Esophagus mucosa (tissue), 1 donor: ENCODE measurements at regions not wholly inside any gene's neighbourhood (a gene's known extent, or its start where the extent isn't known, plus 50 kb on each side); places are given as distances from the start of the nearest gene placed in this dataset.
"Not testable (repeated sequence)": the region's sequence is repeated elsewhere in the genome, so short reads cannot be mapped to it uniquely, and the experiment has no call there.

Experiments used
- ATAC-seq: fragments of 200-7000 bp; cut with Tn5 transposase; one replicate; pipeline ENCODE4 v1.9.1; 2020
- donor health status: DM: yes; HTN: yes; CAD: no.

DNA sequence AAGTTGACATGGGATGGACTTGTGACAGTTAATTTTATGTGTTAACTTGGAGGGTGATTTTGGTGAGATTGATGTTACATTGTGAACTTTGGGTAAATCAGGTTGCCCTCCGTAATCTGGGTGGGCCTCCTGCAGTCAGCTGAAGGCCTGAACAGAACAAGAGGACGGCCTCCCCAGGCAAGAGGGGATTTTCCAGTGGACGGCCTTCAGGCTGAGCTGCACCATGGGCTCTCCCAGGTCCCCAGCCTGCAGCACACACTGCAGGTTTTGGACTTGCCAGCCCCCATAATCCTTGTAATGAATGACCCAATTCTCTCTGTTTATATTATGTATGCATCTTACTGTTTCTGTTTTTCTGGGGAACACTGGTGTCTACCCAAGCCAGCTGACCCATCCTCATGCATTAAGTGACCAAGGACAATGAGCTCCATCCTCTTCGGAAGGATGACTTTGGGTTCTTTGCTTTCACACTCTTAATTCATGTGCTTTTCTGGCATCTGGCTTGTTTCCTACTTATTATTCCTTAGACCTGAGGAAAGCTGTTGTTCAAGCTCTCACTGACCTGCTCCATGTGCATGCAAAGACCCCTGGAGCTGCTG lies 64.2 kb downstream of the DACT2 start:
- ATAC-seq, result no peak

- ATAC-seq, result no peak
Measured at GRCh38 chr6:168252267-168252666, 67.3 kb downstream of the DACT2 start.

DNA sequence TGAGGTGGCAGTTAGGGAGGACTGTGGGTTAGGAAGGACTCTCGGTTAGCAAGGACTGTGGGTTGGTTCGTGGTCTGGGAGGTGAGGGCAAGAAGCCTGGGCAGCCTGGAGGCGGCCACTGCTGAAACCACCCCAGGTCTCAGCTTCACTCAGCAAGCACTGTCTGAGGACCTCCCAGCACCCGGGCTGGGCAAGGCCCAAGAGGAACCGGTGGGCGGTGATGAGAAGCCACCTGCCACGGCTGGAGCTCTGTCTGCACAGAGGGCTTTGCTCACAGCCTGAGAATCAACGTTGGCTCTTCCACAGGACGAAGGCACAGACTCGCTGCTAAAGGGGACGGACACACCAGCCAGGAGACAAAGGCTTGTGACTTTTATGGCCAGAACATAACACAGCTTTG lies 69.3 kb downstream of the DACT2 start:
- ATAC-seq, result no peak

DNA sequence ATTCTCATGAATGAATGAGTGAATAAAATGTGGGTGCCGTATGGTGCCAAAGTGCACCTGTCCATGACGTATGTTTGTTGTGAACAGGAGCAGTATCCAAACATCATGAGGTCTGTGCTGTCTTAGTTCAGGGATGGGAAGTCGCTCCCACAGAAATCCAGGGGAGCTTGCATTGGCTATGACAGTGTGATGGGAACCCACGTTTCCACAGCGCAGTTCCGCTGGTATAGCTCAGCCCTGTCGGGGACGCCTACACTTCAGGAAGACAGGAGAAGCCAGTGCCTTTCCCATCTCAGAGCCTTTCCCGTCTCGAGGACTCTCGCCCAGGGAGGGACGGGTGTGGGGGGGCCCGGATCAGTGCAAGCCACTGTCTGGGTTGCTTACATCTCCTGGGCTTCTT lies 69.8 kb downstream of the DACT2 start:
- ATAC-seq, result no peak

DNA sequence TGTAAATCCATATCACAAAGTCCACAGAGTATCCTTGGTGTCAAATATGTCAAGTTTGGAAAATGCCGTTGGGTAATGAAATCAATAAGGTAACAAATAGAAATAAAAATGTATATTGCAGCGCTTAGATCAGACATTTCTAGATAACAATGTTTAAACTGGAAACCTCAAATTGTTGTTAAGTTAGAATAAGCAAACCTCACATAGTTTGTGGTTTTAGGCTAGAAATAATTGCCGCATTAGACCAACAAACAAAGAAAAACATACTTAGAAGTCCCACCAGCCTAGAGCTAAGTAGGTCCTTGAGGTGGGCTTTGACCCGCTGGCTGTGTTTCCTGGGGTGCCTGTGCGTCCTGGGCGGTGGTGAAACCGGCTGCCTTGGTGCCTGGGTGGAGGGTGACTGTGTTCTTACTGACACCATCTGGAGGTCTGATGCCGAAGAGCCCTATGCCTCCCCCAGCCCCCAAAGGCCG lies 71.4 kb downstream of the DACT2 start:
- ATAC-seq, result no peak

DNA sequence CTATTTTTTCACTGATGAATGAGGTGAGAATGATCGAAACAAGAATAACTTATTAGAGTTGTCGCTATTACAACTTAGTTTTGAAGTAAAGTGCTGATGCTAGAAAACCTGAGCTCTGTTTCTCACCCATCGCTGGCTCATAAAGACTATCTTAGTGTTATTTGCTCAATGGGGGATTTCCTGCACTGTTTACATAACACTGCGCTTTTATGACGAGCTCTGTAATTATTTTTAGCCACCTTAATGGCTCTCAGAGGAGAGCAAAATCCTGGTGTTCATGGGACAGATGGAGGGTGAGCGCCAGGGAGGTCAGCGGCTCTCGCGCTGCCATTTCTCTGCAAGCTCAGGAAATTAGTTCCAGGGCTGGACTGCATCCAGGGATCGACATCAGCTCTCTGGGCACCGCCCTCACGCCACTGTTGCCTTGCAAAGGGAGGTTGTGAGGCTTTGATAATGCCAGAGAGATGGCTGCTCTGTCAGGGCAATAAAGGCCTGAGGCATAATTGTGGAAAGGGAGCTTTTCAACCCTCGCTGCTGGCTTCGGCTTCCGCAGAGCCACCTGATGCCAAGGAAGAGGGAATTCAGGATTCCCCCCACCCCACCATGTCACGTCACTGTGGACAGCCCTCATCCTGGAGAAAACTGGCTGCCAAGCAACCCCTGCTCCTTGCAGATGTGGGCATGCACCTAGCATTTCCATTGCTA lies 72.0 kb downstream of the DACT2 start:
- ATAC-seq, result peak; percentile 25

GRCh38 chr6:168244961-168245551 lies 74.5 kb downstream of the DACT2 start:
- no peak for ATAC-seq

DNA sequence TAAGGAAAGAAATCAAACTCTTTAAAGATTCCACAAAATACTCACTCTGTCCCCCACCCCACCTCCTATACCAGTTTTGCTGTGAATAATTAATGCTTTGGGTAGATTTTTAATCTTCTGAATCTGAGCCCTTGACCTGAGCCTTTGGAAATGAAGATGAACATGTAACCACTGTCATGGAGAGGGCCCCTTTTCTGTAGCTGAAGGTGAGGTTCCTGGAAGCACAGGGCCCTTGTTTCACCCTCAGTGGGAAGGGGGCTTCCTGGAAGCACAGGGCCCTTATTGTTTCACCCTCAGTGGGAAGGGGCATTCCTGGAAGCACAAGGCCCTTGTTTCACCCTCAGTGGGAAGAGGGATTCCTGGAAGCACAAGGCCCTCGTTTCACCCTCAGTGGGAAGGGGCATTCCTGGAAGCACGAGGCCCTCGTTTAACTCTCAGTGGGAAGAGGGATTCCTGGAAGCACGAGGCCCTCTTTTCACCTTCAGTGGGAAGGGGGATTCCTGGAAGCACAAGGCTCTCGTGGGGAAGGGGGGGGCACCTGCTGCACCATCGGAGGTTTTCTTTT lies 75.7 kb downstream of the DACT2 start:
- no peak for ATAC-seq

DNA sequence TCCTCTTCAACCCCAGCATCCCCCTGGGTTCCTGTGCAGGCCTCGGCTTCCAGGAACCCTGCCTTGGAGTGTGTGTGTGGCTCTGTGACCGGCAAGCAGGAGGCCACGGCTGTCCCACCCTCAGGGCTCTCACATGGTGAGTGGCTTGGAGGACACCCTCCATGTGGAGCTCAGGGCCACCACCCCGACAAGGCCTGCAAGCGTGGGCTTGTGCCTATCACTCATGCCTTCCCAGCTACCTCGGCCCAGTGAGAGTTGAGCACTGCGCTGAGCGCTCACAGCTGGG lies 76.7 kb downstream of the DACT2 start:
- no peak for ATAC-seq

GRCh38 chr6:168242111-168242939 lies 77.3 kb downstream of the DACT2 start:
- ATAC-seq, result peak; percentile 27

DNA sequence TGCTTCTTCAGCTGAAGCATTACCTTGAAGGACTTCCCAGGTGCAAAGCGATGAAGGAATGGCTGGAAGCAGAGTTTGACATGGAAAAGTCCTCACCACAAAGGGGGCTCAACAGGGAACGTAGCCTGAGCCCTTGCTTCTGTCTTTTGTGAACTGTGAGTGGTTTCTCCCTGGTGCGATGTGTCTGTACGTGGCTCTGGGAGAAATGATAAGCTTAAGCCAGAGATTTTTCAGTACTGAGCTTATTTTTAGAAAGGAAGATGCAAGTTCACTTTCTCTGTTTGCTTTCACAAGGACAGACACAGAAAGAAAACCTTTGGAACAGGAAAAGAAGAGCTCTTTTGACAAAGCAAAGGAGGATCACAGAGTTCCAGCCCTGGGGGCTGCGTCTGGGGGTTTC lies 79.4 kb downstream of the DACT2 start:
- no peak for ATAC-seq

DNA sequence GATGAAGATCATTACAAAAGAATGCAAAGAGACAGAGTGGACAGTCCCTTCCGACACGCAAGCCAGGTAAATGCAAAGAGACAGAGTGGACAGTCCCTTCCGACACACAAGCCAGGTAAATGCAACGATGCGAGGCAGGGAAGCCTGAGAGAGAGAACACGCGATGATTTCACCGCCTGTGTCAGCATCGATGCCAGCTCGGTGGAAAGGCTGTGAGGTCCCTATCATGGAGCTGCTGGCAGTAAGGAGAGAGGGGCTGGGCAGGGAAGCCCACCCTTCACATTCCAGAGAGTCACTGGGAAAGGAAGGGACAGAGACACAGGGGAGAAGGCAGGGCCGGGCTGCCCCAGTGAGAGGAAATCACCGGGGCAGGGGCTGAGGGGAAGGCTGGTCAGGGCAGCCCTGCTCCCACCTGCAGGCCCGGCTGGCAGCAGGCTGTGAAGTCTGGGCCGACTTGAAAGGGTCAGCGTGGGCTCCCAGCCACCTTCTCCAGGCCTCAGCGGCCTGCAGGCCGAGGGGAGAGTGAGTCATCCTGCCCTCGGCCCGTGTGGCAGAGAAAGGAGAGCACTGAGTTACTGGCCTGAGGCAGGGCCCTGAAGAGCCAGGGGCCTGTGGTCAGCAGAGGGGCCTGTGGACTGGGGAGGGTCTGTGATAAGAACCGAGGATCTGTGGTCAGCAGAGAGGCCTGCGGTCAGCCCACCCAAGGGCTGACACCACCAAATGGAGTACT lies 80.4 kb downstream of the DACT2 start:
- peak; percentile 39 for ATAC-seq

DNA sequence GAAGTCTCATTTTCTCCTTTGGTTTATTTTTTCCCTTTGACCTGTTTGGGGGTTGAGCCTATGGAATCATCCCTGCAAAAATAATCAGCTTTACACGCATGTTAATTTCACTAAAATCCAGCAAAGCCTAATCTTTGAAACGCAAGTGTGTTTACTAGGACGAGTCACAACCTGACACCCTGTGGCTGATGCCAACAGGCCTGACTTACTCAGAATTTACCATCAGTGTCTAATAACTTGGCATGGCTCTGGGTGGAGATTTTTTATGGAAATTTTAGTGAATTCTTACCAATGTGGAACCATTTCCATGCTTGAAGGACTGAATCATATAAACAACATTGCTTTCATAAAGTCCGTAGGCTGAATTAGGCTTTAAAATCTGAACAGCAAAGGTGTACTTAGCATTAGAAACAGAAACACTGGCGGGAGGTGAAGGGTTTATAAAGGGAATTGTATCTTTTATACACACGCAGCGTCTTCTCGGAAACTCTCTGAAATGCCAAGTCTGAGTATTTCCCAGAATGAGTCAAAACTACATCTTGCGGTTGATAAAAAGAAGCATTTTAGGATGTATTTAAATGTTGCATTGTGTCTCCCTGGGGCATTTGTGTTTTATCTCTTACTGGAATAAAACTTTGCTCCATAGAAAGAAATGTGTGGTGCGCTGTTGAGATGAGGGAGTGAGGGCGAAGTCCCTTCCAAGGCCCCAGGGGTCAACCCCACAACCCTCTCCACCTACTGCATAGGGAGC lies 81.2 kb downstream of the DACT2 start:
- ATAC-seq, result peak; percentile 65

GRCh38 chr6:168233875-168234213 lies 85.7 kb downstream of the DACT2 start:
- ATAC-seq, result not testable (repeated sequence)

DNA sequence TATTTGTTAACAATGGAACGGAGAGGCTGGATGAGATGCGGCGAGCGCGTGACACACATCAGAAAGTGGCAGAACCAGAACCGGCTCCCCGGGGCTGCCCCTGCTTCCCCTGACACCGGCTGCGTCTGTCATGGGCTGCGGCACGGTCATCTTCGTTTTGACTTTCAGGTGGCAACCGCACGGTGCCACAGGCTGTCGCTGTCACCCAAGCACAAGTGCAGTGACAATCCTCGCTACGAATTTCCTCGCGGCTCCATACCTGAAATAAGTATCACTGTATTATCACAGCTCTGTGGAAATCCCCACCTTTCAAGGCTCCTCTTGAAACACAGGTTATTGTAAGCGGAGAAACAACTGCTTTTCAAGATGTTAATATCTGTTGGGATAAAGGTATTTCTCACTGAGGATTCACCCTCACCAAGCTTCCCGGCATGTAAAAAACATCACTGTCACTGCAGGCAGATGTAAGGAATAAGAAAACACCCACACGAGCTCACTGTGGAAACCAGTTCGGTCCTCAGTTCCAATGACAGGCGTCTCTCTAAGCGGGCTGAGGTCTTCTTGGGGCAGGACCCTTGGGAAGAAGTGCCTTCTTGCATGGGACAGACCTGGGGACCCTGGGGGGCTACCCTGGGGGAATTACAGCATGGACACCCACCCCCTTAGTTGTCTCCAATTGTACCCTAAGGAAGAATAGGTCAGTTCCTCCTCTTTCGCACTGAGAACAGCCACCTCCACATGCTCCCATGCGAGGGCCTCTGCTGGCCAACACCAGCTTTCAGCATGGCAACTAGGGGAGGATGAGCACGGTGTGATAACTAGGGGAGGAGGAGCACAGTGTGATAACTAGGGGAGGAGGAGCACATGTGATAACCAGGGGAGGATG lies 86.3 kb downstream of the DACT2 start:
- ATAC-seq, result no peak

DNA sequence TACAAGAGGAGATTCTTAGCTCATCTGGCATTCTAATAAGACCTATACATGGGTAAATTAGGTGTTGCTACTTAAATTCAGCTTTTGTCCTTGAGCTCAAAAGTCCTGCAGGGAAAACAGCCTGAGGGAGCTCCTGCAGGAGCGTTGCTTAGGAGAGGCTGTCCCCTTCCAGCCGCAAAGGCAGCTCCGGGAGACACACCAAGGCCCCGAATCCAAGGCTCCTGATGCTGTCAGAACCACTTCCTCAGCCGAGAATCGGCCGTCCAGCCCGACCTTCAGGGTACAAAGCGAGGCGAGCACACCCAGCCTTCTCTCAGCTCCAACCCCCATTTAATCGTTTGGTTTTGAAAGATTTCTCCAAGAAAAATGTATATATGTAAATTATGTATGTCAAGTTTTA lies 87.0 kb downstream of the DACT2 start:
- ATAC-seq, result no peak

- ATAC-seq, result no peak
Measured at GRCh38 chr6:168232062-168232461, 87.5 kb downstream of the DACT2 start.

GRCh38 chr6:168231393-168231957 lies 88.1 kb downstream of the DACT2 start:
- no peak for ATAC-seq

DNA sequence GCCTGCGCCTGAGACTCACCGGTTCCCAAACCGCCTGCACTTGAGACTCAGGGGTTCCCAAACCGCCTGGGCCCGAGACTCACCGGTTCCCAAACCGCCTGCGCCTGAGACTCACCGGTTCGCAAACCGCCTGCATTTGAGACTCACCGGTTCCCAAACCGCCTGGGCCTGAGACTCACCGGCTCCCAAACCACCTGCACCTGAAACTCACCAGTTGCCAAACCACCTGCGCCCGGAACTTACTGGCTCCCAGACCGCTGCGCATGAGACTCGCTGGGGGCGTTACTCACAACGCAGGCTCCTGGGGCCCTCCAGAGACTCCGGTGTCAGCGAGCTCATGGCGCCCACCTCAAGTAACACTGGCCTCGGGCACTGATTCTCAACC lies 90.2 kb downstream of the DACT2 start:
- no peak for ATAC-seq

GRCh38 chr6:168228676-168229367 lies 90.8 kb downstream of the DACT2 start:
- ATAC-seq, result no peak
